OCI-LY7 (cell line): ENCODE measurements at regions not wholly inside any gene's neighbourhood (a gene's known extent, or its start where the extent isn't known, plus 50 kb on each side); places are given as distances from the start of the nearest gene placed in this dataset.
"Not testable (repeated sequence)": the region's sequence is repeated elsewhere in the genome, so short reads cannot be mapped to it uniquely, and the experiment has no call there.

Experiments
- BruUV-seq: library from RNA; stranded (reverse); fragments of 400-500 nt; replicated peaks from 2 replicates; lab custom pipeline; 2021; lab: Mats Ljungman, UMichigan
- CTCF ChIA-PET: fragments of 300-600 bp; sonication (Branson Sonifier 250); formaldehyde crosslinking; loops from one replicate; lab custom pipeline; 2022; ENCODE audit warnings: antibody characterized with exemption; ENCODE audit not compliant: unreplicated experiment; lab: Charles Lee
- POLR2A ChIA-PET: fragments of 300-600 bp; sonication (Branson Sonifier 250); formaldehyde crosslinking; loops from one replicate; lab custom pipeline; 2022; ENCODE audit warnings: antibody characterized with exemption; lab: Charles Lee
- DNase-seq: peaks from one replicate; pipeline ENCODE4 v3.0.0-alpha.2; 2015; ENCODE audit warnings: low spot score
- H2AFZ ChIP-seq: fragments of 200-600 bp; sonication (generic), shearing (Covaris generic); 2 replicates; pipeline ENCODE4 v1.6.1; 2014; ENCODE audit warnings: mild to moderate bottlenecking, antibody characterized with exemption, low read length, moderate library complexity
- H3K27ac ChIP-seq: fragments of 200-600 bp; sonication (generic); 2 replicates; pipeline ENCODE4 v1.5.1; 2014; ENCODE audit warnings: mixed run types, low read depth, mild to moderate bottlenecking, moderate library complexity, low read length, inconsistent platforms; ENCODE audit not compliant: poor library complexity, severe bottlenecking
- H3K36me3 ChIP-seq: fragments of 200-600 bp; sonication (generic); 2 replicates; pipeline ENCODE4 v1.6.1; 2014; ENCODE audit warnings: mild to moderate bottlenecking, antibody characterized with exemption, low read length, moderate library complexity, mixed read lengths; ENCODE audit not compliant: insufficient read depth
- H3K4me1 ChIP-seq: fragments of 200-600 bp; sonication (generic); 2 replicates; pipeline ENCODE4 v1.5.1; 2014; ENCODE audit warnings: mild to moderate bottlenecking, low read length; ENCODE audit not compliant: insufficient read depth, poor library complexity, severe bottlenecking
- H3K4me2 ChIP-seq: fragments of 200-600 bp; sonication (generic); 2 replicates; pipeline ENCODE4 v1.6.1; 2014; ENCODE audit warnings: mild to moderate bottlenecking, low read length
- H3K4me3 ChIP-seq: fragments of 200-600 bp; sonication (generic); 2 replicates; pipeline ENCODE4 v1.5.1; 2014; ENCODE audit warnings: mild to moderate bottlenecking, low read depth, low read length; ENCODE audit not compliant: poor library complexity, severe bottlenecking
- H3K79me2 ChIP-seq: fragments of 200-600 bp; sonication (generic); 2 replicates; pipeline ENCODE4 v1.6.1; 2016; ENCODE audit warnings: low read depth, mild to moderate bottlenecking, low read length, moderate library complexity, mixed read lengths; ENCODE audit not compliant: insufficient read depth
- H3K9me2 ChIP-seq: fragments of 200-600 bp; sonication (generic); 2 replicates; pipeline ENCODE4 v1.6.1; 2016; ENCODE audit warnings: mild to moderate bottlenecking, low read length, mixed read lengths; ENCODE audit not compliant: insufficient read depth
- H3K9me3 ChIP-seq: fragments of 200-600 bp; sonication (generic); 2 replicates; pipeline ENCODE4 v1.6.1; 2014; ENCODE audit warnings: mild to moderate bottlenecking, mixed run types, low read length, mixed read lengths
- H4K20me1 ChIP-seq: fragments of 200-600 bp; sonication (generic); 2 replicates; pipeline ENCODE4 v1.6.1; 2014; ENCODE audit warnings: mild to moderate bottlenecking, antibody characterized with exemption, low read length, moderate library complexity, mixed read lengths; ENCODE audit not compliant: insufficient read depth
- intact Hi-C: fragments of 100-400 bp; cut with micrococcal nuclease; formaldehyde crosslinking; loops from one replicate; pipeline ENCODE4 v1.10.0; 2022; ENCODE audit not compliant: unreplicated experiment

DNA sequence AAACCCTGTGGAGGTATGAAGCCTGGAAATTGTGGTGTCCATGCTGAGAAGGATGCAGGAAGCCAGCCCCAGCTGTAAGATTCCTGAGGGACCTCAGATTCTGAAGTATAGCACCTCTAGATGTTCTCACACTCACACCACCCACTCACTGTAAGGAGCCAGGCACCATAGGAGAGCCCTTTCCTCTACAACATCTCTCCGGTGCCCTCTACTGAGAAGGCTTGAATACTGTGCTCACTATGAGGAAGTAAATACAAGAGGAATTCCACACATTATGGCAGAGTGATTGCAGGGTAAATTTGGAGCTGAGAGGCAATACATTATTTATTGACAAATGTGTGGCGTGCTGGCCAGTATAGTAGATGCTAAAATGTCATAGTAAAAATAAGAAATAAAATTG is 2414.0 kb upstream of the PCDH20 start:
- H3K4me3 ChIP-seq, H2AFZ ChIP-seq, H3K9me3 ChIP-seq, BruUV-seq, H3K27ac ChIP-seq, CTCF ChIA-PET, H3K79me2 ChIP-seq, POLR2A ChIA-PET, DNase-seq, H4K20me1 ChIP-seq, H3K4me1 ChIP-seq, H3K36me3 ChIP-seq, intact Hi-C loops, H3K4me2 ChIP-seq, H3K9me2 ChIP-seq: not testable (repeated sequence)

DNA sequence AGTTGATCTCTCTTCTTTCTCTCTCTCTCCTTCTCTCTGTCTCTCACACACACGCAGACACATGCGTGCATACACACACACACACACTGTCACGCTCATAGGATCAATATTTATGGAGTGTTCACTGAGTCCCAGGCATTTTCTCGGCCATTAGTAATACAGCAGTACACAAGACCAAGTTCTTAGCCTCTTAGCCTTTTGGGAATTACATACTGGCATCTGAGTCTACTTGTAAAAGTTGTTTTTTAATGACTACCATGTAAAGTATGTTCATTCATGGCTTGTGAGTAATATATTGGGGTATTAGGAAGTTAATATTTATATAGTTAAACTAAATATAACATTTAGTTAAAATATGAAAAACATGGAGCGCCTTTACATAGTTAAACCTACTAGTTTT is 2406.1 kb upstream of the PCDH20 start:
- H3K9me3 ChIP-seq, intact Hi-C loops, POLR2A ChIA-PET, H3K79me2 ChIP-seq, DNase-seq, CTCF ChIA-PET, H4K20me1 ChIP-seq, BruUV-seq, H2AFZ ChIP-seq, H3K4me2 ChIP-seq, H3K9me2 ChIP-seq, H3K4me3 ChIP-seq, H3K4me1 ChIP-seq, H3K27ac ChIP-seq, H3K36me3 ChIP-seq: not testable (repeated sequence)

DNA sequence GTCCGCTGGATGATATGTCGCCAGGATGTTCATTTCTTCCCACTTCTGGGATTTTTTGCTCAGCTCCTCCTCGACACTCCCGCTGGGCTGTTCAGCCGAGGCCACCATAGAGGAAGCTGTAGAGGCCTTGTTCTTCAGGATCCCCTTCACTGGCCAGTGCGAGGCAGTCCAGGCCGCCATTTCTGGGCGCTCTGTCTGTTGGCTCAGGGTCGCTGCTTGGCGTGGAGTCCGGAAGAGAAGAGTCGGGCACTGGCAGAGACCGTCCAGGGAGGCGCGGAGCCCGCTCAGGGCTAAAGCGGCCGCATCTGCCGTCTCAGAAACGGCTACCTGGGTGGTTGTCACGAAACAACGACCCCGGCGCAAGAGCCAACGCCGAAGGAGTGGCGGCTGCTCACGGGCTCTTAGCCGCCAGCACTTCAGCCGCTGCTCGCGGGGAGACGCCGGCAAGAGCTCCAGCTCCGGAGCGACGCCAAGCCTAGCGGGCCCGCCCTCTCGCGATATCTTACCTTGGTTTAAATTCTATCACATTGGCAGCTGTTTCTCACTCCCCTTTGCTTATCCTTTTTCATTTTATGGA is 2395.9 kb upstream of the PCDH20 start:
- H2AFZ ChIP-seq, POLR2A ChIA-PET, DNase-seq, H3K9me3 ChIP-seq, H3K9me2 ChIP-seq, H4K20me1 ChIP-seq, H3K36me3 ChIP-seq, intact Hi-C loops, H3K79me2 ChIP-seq, H3K27ac ChIP-seq, H3K4me1 ChIP-seq, H3K4me3 ChIP-seq, H3K4me2 ChIP-seq, BruUV-seq, CTCF ChIA-PET: not testable (repeated sequence)

DNA sequence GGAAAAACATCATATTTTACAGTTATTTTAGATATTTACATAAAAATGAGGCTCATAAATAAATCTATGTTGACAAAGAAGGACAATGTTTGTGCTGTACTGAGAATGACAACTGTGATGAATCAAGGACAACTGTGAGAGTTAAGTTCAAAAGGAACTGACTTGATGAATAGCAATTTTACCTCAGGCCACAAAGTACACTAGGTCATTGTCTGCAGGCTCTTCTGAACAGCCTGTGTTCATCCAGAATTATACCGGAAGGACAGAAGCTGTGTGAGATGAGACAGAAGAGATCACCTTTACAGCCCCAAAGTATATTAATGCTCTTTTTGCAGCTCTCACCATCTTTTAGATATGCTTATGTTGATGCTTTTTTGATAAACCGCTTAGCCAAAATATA is 2375.5 kb upstream of the PCDH20 start:
- H3K9me3 ChIP-seq, H3K4me3 ChIP-seq, H3K36me3 ChIP-seq, H3K27ac ChIP-seq, H3K4me2 ChIP-seq, H3K4me1 ChIP-seq, DNase-seq, intact Hi-C loops, H3K79me2 ChIP-seq, POLR2A ChIA-PET, H4K20me1 ChIP-seq, BruUV-seq, H3K9me2 ChIP-seq, H2AFZ ChIP-seq, CTCF ChIA-PET: not testable (repeated sequence)
